ENCODE measurements at regions not wholly inside any gene's neighbourhood (a gene's known extent, or its start where the extent isn't known, plus 50 kb on each side); places are given as distances from the start of the nearest gene placed in this dataset.

DNA sequence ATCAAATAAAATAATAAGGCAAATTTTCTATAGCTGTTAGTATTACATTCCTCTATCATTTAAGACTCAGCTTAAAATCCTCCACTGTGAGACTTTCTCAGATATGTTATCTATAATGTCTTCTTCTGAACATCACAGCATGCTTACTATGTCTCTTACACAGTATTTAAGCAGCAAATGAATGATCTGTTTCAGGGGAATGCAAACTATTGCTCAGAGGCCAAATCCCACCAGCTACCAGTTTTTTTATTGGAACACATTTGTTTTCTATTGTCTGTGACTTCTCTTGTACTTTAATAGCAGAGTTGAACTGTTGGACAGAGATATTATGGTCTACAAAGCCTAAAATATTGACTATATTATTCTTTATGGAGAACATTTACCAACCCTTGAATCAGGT lies 59.6 kb downstream of the C3orf38 start:
- DNase-seq: no peak

DNA sequence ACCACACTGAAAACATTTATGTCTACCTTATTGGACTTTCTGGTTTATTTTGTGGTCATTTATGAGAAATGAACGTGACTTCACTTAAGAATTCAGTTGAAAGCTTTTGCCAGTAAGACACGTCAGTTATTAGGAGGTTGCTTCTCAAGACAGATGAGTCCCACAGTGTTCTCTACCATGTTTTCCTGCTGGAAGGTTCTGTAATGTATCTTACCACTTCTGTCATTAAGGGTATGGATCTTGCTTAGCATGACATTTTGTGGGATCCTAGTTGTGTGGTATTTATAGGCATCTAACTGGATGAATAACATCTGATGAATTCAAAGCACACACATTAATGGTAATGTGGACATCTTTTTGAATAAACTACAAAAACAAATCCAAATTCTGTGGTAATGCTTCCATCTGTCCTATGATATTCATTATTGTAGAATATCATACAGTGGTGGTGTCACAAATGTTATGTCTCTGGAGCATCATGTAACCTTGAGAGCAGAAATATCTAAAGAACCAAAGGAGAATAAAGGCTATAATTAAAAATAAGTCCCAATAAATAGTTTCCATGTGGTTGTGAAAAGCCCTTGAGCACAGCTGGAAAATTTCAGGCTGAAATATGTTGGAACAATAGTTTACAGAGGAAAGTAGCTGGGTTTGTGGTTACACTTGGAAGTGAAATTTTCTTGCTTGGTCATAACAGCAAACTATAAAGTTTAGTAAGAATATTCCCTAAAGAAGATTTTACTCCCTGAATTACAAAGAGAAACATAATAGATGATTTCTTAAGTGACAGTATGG lies 61.5 kb downstream of the C3orf38 start:
- no peak for DNase-seq

DNA sequence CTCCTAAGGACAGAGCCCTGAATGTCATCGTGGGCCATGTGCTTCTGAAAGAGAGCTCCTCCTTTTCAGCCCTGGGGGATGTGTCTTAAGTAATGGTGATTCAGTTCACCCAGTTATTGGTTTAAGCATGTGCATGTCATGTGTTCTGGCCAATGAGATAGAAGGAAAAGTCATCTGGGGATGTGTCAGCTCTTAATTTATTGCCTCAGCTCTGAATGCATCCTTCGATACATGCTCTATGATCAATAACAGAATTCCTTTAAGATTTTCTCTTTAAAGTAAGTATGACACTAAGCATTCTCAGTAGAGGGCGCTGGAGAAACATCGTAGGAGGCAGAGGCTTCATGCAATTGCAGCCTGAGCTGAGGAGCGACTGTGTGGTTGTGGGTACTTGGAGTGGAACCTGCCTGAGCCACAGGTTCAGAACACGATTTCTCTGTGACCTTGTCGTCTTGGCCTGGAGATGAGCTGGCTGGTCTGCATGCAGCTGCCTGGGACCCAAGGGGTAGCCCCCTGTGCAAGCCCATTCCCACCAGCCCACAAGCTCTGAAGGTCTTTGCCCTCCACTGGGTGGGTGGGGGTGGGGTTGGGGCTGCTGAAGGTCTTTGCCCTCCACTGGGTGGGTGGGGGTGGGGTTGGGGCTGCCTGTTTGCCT lies 69.5 kb downstream of the C3orf38 start:
- DNase-seq: peak in 1 of 6 experiments; percentile 4

- DNase-seq: no peak
Observed at GRCh38 chr3:88220126-88220525, 70.4 kb downstream of the C3orf38 start.

DNA sequence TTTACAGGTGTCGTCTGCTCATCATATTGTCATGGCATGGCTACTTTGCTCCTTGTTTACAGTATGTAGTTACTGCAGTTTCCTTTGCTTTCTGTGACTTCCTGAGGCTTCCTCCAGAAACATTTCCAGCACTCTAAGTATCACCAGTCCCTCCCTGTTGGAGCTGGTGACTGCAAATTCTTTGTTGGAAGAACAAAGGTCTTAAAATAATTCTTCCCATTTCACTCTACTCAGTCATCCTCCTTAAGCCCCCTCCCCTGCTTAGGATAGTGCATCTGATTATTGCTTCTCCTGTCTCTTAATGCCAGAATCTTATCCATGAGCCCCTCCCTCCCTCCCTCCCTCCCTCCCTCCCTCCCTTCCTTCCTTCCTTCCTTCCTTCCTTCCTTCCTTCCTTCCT lies 72.0 kb downstream of the C3orf38 start:
- DNase-seq: no peak

DNA sequence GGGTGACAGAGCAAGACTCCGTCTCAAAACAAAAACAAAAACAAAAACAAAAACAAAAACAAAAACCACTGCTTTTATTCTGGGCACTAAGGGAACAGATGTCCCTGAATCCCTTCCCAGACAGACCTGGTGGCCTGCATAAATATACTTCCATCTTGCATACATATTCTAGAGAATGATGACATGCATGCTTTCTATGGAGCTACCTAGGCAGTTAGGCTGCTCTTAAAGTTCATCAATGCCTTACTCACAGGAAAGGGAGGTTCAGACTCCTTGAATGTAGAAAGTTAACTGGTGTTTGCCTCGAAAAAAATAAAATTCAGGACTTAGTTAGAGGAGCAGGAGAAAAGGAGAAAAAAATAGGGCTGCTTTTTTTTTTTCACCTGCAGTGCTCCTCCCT lies 72.6 kb downstream of the C3orf38 start:
- DNase-seq: no peak

- no peak for DNase-seq
Observed at GRCh38 chr3:88225326-88226008, 75.7 kb downstream of the C3orf38 start.

DNA sequence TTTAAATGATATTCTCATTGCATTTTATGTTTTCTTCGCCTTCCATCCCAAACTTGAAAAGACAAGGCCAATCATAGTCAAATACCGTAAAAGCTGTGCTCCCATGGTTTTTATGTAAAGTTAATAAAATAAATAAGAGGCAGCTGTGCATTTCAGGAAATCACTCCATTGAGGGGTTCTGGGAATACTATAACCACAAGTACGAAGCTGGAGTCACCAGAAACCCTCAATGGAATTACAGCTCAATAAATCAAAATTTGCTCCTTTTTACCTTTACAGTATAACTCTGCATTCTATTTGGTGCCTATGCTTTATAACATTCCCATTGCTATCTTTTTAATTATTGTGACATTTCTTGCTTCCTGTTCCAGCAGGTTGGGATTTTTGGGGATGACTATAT lies 77.2 kb downstream of the C3orf38 start:
- no peak for DNase-seq

DNA sequence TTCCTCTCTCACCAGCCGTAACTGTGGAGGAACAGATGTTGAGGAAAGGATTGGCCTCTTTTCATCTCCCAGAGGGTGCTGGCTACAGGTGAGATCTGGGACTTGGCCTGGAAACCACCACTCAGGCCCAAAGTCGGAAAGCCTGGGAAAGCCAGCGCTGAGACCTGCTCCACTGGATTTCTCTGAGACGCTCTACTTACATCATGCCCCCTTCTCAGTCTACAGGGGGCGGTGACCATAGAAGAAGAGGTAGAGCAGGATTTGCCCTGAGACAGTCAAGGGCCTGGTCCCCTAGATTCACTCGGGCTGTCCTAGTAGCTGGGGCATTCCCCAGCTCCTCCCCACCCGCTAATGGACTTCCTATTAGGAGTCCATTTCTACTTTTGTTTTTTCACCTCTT lies 80.9 kb downstream of the C3orf38 start:
- DNase-seq: no peak

DNA sequence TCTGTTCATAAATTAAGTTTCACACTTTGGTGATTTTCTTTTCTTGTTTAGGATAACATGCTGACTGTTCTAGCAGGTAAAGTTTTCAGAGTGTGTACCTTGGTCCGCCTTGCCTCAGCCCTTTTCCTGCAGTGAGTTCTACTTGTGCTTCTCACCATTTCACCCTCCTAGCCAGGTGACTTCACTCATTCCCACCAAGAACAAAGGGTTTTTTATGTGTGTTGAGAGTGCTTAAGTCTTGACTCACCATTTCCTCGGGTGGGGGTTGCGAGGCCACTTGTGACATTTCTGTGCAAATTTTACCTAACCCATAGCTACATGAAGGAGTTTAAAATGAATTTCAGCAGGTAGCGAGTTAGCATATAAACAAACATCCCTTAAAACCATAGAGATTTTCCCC lies 81.4 kb downstream of the C3orf38 start:
- no peak for DNase-seq

GRCh38 chr3:88231632-88232031 lies 81.9 kb downstream of the C3orf38 start:
- DNase-seq: no peak

DNA sequence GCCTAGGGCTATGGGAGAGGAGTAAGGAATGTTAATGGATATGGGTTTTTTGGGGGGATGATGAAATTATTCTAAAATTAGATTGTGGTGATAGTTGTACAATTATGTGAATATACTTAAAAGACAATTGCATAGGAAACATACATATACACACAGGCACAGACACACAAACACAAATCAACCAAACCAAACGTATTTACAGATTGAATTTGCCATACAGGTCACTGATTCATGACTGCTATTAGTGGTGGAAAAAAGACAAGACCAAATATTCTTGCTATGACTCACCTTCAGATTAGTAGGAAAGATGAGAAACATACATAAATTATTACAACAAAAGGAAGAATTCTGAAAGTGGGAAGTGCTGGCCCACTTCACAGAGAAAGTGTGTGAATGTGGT lies 85.3 kb downstream of the C3orf38 start:
- DNase-seq: no peak

DNA sequence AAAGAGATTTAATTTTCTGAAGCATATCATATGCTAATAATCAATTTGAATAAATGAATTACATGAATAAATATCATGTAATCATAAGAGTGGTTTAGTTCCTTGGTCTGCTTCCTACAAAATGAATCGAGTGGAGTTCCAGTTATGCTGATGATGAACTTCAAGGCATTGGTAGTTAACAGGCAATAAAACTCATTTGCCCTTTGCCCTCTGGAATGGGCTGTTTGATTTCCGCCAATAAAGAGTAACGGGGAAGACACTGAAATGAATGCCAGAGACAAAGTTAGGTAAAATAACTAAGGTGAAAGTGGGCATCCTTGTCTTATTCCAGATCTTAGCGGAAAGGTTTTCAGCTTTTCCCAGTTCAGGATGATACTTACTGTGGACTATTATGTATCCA lies 90.1 kb downstream of the C3orf38 start:
- DNase-seq: no peak

DNA sequence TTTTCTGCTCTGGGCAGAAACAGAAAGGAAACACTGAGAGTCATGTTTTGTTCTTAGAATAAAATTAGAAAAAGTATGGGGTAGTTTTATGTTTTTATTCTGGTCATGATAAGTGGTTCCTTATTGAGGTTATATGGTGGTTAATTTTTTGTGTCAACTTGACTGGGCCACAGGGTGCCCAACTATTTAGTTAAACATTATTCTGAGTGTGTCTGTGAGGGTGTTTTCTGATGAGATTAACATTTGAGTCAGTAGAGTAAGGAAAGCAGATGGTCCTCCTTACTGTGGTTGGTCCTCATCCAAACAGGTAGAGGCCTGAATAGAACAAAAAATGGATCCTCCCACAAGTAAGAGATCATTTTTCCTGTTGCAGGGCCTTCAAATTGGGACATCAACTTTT lies 98.9 kb downstream of the C3orf38 start:
- no peak for DNase-seq

- no peak for DNase-seq
Observed at GRCh38 chr3:88259045-88259444, 109.3 kb downstream of the C3orf38 start.

DNA sequence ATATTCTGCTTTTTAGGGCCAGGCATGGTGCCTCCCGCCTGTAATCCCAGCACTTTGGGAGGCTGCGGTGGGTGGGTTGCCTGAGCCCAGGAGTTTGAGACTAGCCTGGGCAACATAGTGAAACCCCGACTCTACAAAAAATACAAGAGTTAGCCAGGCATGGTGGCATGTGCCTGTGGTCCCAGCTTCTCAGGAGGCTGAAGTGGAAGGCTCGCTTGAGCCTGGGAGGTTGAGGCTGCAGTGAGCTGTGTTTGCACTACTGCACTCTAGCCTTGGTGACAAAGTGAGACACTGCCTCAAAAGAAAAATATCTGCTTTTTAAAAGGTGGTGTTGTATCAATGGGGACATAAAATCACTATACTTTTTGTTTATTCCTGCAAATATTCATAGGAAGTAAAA lies 112.8 kb downstream of the C3orf38 start:
- DNase-seq: peak in 1 of 6 experiments; percentile 1

DNA sequence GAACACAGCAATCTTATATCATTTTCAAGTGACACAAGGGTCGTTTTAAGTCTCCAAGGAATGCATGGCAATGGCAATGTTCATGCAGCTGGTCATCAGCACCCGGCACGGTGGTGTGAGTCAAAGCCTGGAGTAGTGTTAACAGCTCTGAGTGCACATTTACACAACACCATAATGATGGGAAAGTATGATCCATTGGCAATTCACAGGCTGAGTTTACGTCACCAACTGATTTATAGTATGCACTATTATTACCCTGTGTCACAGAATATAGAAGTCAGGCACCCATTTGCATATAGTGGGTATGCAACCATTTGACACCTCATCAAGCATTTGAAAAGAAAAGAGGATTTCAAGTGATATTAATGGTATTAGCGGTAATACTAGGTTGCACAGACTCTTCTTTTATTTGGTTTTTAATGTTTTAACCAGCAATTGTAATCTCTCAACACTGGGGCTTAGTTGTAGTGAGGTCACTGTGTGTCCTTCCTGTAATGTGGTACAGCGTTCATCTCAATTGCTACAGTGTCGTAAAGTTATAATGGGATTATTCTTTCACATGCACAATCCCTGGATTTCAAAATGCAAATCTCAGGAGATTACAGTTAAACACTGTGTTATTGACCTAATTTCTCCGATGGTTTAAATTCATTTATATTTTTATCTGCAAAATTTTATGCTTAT lies 113.8 kb downstream of the C3orf38 start:
- DNase-seq: no peak

- DNase-seq: no peak
Observed at GRCh38 chr3:88267441-88267840, 117.7 kb downstream of the C3orf38 start.

DNA sequence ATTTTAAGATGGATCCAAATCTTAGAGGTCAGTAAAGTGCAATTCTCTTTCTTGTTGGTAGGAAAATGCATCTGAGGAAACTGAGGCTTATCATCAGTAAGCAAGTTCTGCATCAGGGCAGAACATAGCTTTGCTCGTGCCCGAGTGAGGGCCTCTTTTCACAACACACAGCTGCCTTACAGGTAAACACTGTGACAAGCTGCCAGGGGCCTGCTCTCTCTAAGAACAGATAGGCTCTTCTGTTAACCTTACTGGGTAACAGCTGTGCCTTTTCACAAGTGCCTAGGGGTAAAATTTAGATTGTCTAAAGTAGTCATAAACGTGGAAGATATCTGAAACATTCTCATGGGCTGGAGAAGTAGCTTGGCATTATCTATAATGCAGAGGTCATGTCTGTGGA lies 118.1 kb downstream of the C3orf38 start:
- no peak for DNase-seq

DNA sequence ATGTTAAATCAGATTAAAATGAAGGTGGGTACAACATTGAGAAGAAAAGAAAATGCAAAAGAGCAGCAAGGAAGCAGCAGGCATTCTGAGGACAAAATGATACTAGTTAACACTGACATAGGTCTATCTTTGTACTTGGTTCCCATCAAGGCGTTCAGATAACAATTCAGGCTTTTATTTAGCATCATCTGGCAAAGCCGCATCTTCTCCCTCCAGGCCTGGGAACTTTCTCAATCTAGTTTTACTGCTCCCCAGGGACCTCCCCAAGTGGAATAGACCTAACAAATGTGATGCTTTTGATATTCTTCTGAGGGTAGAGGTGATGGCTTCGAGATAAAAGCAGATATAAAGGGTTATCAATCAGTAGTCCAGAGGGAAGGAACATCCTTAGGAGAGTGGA lies 130.6 kb downstream of the C3orf38 start:
- DNase-seq: no peak

- DNase-seq: no peak
Observed at GRCh38 chr3:88282528-88283241, 132.9 kb downstream of the C3orf38 start.

GRCh38 chr3:88283242-88283592 lies 133.5 kb downstream of the C3orf38 start:
- DNase-seq: no peak

GRCh38 chr3:88291486-88291885 lies 141.7 kb downstream of the C3orf38 start:
- DNase-seq: no peak
